ENCODE measurements at regions not wholly inside any gene's neighbourhood (a gene's known extent, or its start where the extent isn't known, plus 50 kb on each side); places are given as distances from the start of the nearest gene placed in this dataset.

DNA sequence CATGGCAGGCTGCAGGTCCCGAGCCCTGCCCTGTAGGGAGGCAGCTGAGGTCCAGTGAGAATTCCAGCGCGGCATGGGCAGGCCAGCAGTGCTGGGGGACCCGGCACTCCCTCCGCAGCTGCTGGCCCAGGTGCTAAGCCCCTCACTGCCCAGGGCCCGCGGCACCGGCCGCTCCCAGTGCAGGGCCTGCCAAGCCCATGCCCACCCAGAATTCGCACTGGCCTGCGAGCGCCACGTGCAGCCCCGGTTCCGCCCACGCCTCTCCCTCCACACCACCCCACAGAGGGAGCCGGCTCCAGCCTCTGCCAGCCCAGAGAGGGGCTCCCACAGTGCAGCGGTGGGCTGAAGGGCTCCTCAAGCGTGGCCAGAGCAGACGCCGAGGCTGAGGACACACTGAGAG is 158.5 kb upstream of the ACVR2A start:
- Histone ChIP-seq H3K36me3 (replicated peaks in 1 of 2) (no peaks in the 10 kb centered on the region), H3K4me1 (replicated peaks in 1 of 2) (no peaks in the 10 kb centered on the region), H3K4me3 (no peak overlapping the region), H3K9me3 (replicated peaks in 1 of 3) (no peaks in the 10 kb centered on the region), H3K27me3 (no peaks in the 10 kb centered on the region), H3K27ac (no peak overlapping the region)
- 83 to 93% (median 86%) methylated on average over 7 to 21 of the region's 21 CpGs for WGBS, 4 donors
- intact Hi-C loops (cut with DNase I): no loop called here
- DNase-seq: no peak
- TF ChIP-seq, protein P1, sequence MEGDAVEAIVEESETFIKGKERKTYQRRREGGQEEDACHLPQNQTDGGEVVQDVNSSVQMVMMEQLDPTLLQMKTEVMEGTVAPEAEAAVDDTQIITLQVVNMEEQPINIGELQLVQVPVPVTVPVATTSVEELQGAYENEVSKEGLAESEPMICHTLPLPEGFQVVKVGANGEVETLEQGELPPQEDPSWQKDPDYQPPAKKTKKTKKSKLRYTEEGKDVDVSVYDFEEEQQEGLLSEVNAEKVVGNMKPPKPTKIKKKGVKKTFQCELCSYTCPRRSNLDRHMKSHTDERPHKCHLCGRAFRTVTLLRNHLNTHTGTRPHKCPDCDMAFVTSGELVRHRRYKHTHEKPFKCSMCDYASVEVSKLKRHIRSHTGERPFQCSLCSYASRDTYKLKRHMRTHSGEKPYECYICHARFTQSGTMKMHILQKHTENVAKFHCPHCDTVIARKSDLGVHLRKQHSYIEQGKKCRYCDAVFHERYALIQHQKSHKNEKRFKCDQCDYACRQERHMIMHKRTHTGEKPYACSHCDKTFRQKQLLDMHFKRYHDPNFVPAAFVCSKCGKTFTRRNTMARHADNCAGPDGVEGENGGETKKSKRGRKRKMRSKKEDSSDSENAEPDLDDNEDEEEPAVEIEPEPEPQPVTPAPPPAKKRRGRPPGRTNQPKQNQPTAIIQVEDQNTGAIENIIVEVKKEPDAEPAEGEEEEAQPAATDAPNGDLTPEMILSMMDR (IDR thresholded peaks at IDR 0.05): no peak
- TF ChIP-seq POLR2A (IDR thresholded peaks at IDR 0.05): no peak

DNA sequence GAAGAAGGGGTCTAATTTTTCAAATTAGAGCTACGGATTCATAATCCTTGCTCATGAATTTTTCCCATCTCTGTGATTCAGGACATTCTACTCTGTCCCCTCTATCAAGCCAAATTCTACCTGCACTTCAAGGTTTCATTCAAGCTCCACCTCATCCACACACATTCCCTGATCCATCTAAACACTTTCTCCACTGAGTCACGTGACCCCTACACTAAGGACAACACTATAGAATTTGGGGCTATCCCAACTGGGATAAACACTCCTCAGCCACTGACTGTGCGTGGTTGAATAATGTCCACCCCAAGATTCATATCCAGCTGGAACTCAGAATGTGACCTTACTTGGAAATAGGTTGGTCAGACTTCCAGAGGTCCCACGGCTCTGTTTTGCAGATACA is 159.9 kb upstream of the ACVR2A start:
- no peak for TF ChIP-seq POLR2A (IDR thresholded peaks at IDR 0.05)
- TF ChIP-seq, protein P1 (IDR thresholded peaks at IDR 0.05): no peak
- Histone ChIP-seq H3K27ac (no peak overlapping the region), H3K27me3 (no peaks in the 10 kb centered on the region), H3K9me3 (replicated peaks in 1 of 3) (no peaks in the 10 kb centered on the region), H3K36me3 (replicated peaks in 1 of 2) (no peaks in the 10 kb centered on the region), H3K4me3 (no peak overlapping the region), H3K4me1 (replicated peaks in 1 of 2) (no peaks in the 10 kb centered on the region)
- DNase-seq: no peak
- 72 to 78% (median 75%) methylated on average over 3 to 4 of the region's 4 CpGs for WGBS, 4 donors
- intact Hi-C loops (cut with DNase I): no loop called here

DNA sequence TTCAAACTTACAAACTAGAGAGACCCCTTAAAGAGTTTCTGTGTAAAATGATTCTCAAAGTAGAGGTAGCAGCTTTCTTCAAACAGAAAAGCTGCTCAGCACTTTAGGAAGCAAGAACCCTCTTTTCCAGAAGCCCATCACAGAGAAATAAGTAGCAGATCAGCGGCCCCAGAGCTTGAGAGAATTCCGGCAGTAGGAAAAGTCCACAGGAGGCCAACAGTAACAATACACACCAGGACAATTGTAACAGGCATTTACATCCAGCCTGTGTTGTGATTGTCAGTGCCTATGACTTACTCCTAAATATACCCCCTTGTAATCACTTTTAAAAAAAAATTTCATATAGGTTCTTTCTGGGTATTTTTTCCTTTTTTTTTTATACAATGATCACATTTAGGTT is 161.4 kb upstream of the ACVR2A start:
- Histone ChIP-seq H3K9me3 (replicated peaks in 1 of 3) (no peaks in the 10 kb centered on the region), H3K4me3 (no peak overlapping the region), H3K27me3 (no peaks in the 10 kb centered on the region), H3K27ac (no peak overlapping the region), H3K4me1 (replicated peaks in 1 of 2) (no peaks in the 10 kb centered on the region), H3K36me3 (replicated peaks in 1 of 2) (no peaks in the 10 kb centered on the region)
- TF ChIP-seq, protein P1 (IDR thresholded peaks at IDR 0.05): no peak
- TF ChIP-seq POLR2A (IDR thresholded peaks at IDR 0.05): no peak
- intact Hi-C loops (cut with DNase I): no loop called here
- DNase-seq: no peak
- 73 to 94% (median 83%) methylated on average over 2 of the region's 2 CpGs for WGBS, 4 donors

DNA sequence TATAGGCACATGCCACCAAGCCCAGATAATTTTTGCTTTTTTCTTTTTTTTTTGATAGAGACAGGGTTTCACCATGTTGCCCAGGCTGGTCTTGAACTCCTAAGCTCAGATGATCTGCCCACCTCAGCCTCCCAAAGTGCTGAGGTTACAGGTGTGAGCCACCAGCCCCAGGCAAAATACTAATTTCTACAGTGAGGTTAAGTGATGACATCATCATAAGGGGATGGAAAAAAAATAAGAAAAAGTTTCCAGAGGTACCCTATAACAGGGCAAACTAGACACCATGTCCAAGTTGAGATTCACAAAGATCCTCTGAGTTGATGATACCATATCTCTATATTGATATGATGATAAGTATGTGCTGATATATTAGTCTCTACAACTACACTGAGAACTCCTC is 163.7 kb upstream of the ACVR2A start:
- TF ChIP-seq, protein P1 (IDR thresholded peaks at IDR 0.05): no peak
- no peak for TF ChIP-seq POLR2A (IDR thresholded peaks at IDR 0.05)
- no peak overlapping the region for H3K4me3 ChIP-seq
- no peaks in the 10 kb centered on the region for H3K27me3 ChIP-seq
- no peak for DNase-seq
- H3K27ac ChIP-seq: no peak overlapping the region
- H3K9me3 ChIP-seq (replicated peaks in 1 of 3): no peaks in the 10 kb centered on the region
- intact Hi-C loops (cut with DNase I): no loop called here
- H3K36me3 ChIP-seq (replicated peaks in 1 of 2): no peaks in the 10 kb centered on the region
- H3K4me1 ChIP-seq (replicated peaks in 1 of 2): no peaks in the 10 kb centered on the region
